Muscle layer of duodenum (tissue), 2 donors: ENCODE measurements at regions not wholly inside any gene's neighbourhood (a gene's known extent, or its start where the extent isn't known, plus 50 kb on each side); places are given as distances from the start of the nearest gene placed in this dataset.

Source experiments
- H3K27ac ChIP-seq: one replicate; pipeline ENCODE4 v1.7.0; 2013; ENCODE audit warnings: mild to moderate bottlenecking, low read length
- H3K27me3 ChIP-seq: one replicate; pipeline ENCODE4 v1.7.0; 2013; ENCODE audit warnings: low read depth, mild to moderate bottlenecking, control low read depth, low read length
- H3K36me3 ChIP-seq, 2 donors: one replicate each; pipeline ENCODE4 v1.7.0; 2013; ENCODE audit warnings: low read length in 2 of 2, control low read depth in 1 of 2, mild to moderate bottlenecking in 1 of 2; ENCODE audit not compliant: insufficient read depth in 2 of 2, control insufficient read depth in 1 of 2
- H3K4me1 ChIP-seq, 2 donors: one replicate each; pipeline ENCODE4 v1.7.0; 2013; ENCODE audit warnings: low read length in 2 of 2, mild to moderate bottlenecking in 2 of 2, control low read depth in 1 of 2, moderate library complexity in 1 of 2; ENCODE audit not compliant: insufficient read depth in 2 of 2, control insufficient read depth in 1 of 2
- H3K4me3 ChIP-seq, 2 donors: one replicate each; pipeline ENCODE4 v1.7.0; 2013; ENCODE audit warnings: low read length in 2 of 2, low read depth in 1 of 2, mild to moderate bottlenecking in 1 of 2
- H3K9me3 ChIP-seq, 2 donors: one replicate each; pipeline ENCODE4 v1.7.0; 2013; ENCODE audit warnings: low read length in 2 of 2, control low read depth in 1 of 2, mild to moderate bottlenecking in 1 of 2; ENCODE audit not compliant: control insufficient read depth in 1 of 2
- donor health status: healthy.

GRCh38 chr6:74834967-74835366 lies 370.9 kb downstream of the COL12A1 start:
- no peaks in the 10 kb centered on the region for H3K27me3 ChIP-seq
- H3K36me3 ChIP-seq, result no peaks in the 10 kb centered on the region
- H3K27ac ChIP-seq, result no peak overlapping the region
- no peaks in the 10 kb centered on the region for H3K4me1 ChIP-seq
- no peaks in the 10 kb centered on the region for H3K9me3 ChIP-seq
- H3K4me3 ChIP-seq, result no peak overlapping the region

DNA sequence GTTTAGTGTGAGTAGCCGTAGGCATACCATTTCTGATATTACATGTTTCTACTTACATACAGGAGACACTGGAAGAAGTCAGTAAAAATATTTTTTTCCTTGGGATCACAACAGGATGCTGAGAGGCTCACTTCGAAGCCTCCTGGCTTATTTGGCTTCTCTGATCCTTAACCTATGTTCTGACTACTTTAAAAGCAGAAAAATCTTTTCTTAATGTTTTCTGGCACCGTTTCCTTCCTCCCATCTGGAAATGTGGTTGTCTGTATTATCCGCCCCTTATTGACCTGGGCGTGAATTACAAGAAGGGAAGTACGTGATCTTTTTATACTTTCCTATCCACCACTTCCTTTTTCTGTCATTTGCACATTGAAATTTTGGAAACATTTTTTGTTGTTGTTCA lies 379.6 kb downstream of the COL12A1 start:
- Histone ChIP-seq H3K36me3 (no peaks in the 10 kb centered on the region), H3K27ac (no peak overlapping the region), H3K4me1 (no peaks in the 10 kb centered on the region), H3K4me3 (no peak overlapping the region), H3K27me3 (no peaks in the 10 kb centered on the region), H3K9me3 (no peaks in the 10 kb centered on the region)

GRCh38 chr6:74814440-74814839 lies 391.4 kb downstream of the COL12A1 start:
- H3K36me3 ChIP-seq, result no peaks in the 10 kb centered on the region
- no peak overlapping the region for H3K4me3 ChIP-seq
- no peaks in the 10 kb centered on the region for H3K4me1 ChIP-seq
- H3K27me3 ChIP-seq, result no peaks in the 10 kb centered on the region
- H3K27ac ChIP-seq, result no peak overlapping the region
- peaks cover 0 to 8% of the 10 kb centered on the region in 2 donors for H3K9me3 ChIP-seq

GRCh38 chr6:74807674-74808073 lies 398.2 kb downstream of the COL12A1 start:
- Histone ChIP-seq H3K27ac (no peak overlapping the region), H3K9me3 (no peaks in the 10 kb centered on the region), H3K36me3 (no peaks in the 10 kb centered on the region), H3K4me1 (no peaks in the 10 kb centered on the region), H3K4me3 (no peak overlapping the region), H3K27me3 (no peaks in the 10 kb centered on the region)

- H3K36me3 ChIP-seq, result no peaks in the 10 kb centered on the region
- no peak overlapping the region for H3K4me3 ChIP-seq
- no peaks in the 10 kb centered on the region for H3K27me3 ChIP-seq
- H3K4me1 ChIP-seq, result no peaks in the 10 kb centered on the region
- no peak overlapping the region for H3K27ac ChIP-seq
- H3K9me3 ChIP-seq, result no peaks in the 10 kb centered on the region
Measured at GRCh38 chr6:74805916-74806696, 399.7 kb downstream of the COL12A1 start.

- no peaks in the 10 kb centered on the region for H3K36me3 ChIP-seq
- no peaks in the 10 kb centered on the region for H3K27me3 ChIP-seq
- H3K9me3 ChIP-seq, result peaks cover 0 to 6% of the 10 kb centered on the region in 2 donors
- no peak overlapping the region for H3K4me3 ChIP-seq
- H3K4me1 ChIP-seq, result no peaks in the 10 kb centered on the region
- H3K27ac ChIP-seq, result no peak overlapping the region
Measured at GRCh38 chr6:74798302-74798701, 407.6 kb downstream of the COL12A1 start.

- Histone ChIP-seq H3K4me3 (no peak overlapping the region), H3K9me3 (no peaks in the 10 kb centered on the region), H3K4me1 (no peaks in the 10 kb centered on the region), H3K27ac (no peak overlapping the region), H3K27me3 (no peaks in the 10 kb centered on the region), H3K36me3 (no peaks in the 10 kb centered on the region)
Measured at GRCh38 chr6:74785236-74785635, 420.6 kb downstream of the COL12A1 start.

DNA sequence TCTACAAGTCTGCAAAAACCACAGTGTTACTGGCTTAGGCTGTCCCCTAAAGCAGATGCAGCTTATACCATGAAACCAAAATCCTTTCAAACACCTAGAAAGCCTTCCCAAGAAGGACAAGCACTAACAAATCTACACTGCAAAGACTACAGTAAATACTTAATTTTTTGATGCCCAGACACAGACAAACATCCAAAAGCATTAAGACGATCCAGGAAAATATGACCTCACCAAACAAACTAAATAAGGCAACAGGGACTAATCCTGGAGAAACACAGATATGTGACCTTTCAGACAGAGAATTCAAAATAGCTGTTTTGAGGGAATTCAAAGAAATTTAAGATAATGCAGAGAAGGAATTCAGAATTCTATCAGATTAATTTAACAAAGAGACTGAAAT lies 423.5 kb downstream of the COL12A1 start:
- Histone ChIP-seq H3K4me1 (no peaks in the 10 kb centered on the region), H3K9me3 (no peaks in the 10 kb centered on the region), H3K4me3 (no peak overlapping the region), H3K27ac (no peak overlapping the region), H3K27me3 (no peaks in the 10 kb centered on the region), H3K36me3 (no peaks in the 10 kb centered on the region)

GRCh38 chr6:74780831-74781230 lies 425.0 kb downstream of the COL12A1 start:
- H3K27me3 ChIP-seq, result no peaks in the 10 kb centered on the region
- H3K27ac ChIP-seq, result no peak overlapping the region
- H3K9me3 ChIP-seq, result no peaks in the 10 kb centered on the region
- no peaks in the 10 kb centered on the region for H3K4me1 ChIP-seq
- H3K36me3 ChIP-seq, result no peaks in the 10 kb centered on the region
- no peak overlapping the region for H3K4me3 ChIP-seq

GRCh38 chr6:74768738-74769137 lies 437.1 kb downstream of the COL12A1 start:
- Histone ChIP-seq H3K9me3 (no peaks in the 10 kb centered on the region), H3K36me3 (no peaks in the 10 kb centered on the region), H3K4me3 (no peak overlapping the region), H3K27me3 (no peaks in the 10 kb centered on the region), H3K27ac (no peak overlapping the region), H3K4me1 (no peaks in the 10 kb centered on the region)

DNA sequence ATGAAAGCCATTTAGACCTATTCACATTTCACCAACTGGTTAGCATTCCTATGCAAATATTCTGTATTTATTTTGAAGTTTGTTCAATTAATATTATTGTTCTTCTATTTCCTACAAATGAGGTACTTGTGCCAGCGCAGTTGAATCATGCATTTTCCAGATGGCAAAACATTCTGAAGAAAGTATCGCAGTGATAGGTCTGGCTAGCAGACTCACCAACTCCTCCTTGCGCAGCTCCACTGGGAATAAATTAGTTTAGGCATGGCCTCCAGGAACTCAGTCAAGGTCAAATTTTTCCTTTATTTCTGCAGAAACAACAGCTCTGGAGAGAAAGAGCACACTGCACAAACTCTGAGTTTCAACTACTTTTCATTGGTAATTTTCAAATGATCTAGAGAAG lies 437.7 kb downstream of the COL12A1 start:
- Histone ChIP-seq H3K4me3 (no peak overlapping the region), H3K27me3 (no peaks in the 10 kb centered on the region), H3K4me1 (no peaks in the 10 kb centered on the region), H3K9me3 (no peaks in the 10 kb centered on the region), H3K36me3 (no peaks in the 10 kb centered on the region), H3K27ac (no peak overlapping the region)

DNA sequence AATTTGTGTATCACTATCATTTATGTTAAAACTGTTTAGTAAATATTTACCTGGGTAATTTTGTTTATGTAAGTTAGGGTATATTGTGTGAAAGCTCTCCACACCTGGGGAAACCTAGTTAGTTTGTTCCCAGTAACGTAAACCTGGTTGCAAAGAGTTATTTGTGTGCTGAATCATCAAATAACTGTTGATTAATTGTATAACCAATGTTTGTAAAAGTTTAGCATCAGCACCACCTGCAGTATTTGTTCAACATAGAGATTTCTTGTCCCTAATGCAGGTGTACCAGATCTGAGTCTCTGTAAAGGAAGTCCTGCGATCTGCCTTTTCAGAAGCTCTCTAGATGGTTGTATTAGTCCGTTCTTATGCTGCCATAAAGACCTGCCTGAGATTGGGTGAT lies 440.4 kb downstream of the COL12A1 start:
- no peaks in the 10 kb centered on the region for H3K27me3 ChIP-seq
- H3K36me3 ChIP-seq, result no peaks in the 10 kb centered on the region
- no peak overlapping the region for H3K27ac ChIP-seq

More for the DNA sequence above, 440.4 kb downstream of the COL12A1 start:
- no peaks in the 10 kb centered on the region for H3K4me1 ChIP-seq
- H3K9me3 ChIP-seq, result no peaks in the 10 kb centered on the region
- H3K4me3 ChIP-seq, result no peak overlapping the region
